SK-N-SH (cell line): ENCODE measurements at regions not wholly inside any gene's neighbourhood (a gene's known extent, or its start where the extent isn't known, plus 50 kb on each side); places are given as distances from the start of the nearest gene placed in this dataset.
A peak's percentile ranks its signal among the peaks of the same experiment; 100 is the strongest.

Source experiments
- CTCF ChIA-PET: fragments of 300-600, 350-600 bp; formaldehyde crosslinking; extraction: SDS; loops from one replicate; lab custom pipeline; 2021; lab: Yijun Ruan, JAX
- POLR2A ChIA-PET: fragments of 350-600 bp; sonication (Branson Sonifier 250); formaldehyde crosslinking; extraction: SDS; loops from one replicate; lab custom pipeline; 2020; ENCODE audit warnings: antibody characterized with exemption, inconsistent platforms; lab: Yijun Ruan, JAX
- DNase-seq: peaks from one replicate; pipeline ENCODE4 v3.0.0; 2012
- H2AFZ ChIP-seq: fragments of 200-600 bp; sonication (generic); 2 replicates; pipeline ENCODE4 v1.8.1; 2016; ENCODE audit warnings: antibody characterized with exemption, mild to moderate bottlenecking, low read depth
- H3F3A ChIP-seq: fragments of 200-600 bp; sonication (generic); replicated peaks from 2 replicates; pipeline ENCODE3; 2016; ENCODE audit warnings: antibody characterized with exemption, mild to moderate bottlenecking; ENCODE audit not compliant: insufficient read depth
- H3K27ac ChIP-seq, 2 experiments: fragments of 200-500 bp in 1 of 2; fragments of 200-600 bp in 1 of 2; sonication (Bioruptor generic) in 1 of 2; sonication (generic), shearing (Covaris generic) in 1 of 2; 2 replicates each; pipeline versions ENCODE4 v1.5.1 to v1.6.1; 2014 to 2016; ENCODE audit warnings: low read depth in 2 of 2, inconsistent platforms in 1 of 2, low read length in 1 of 2, mild to moderate bottlenecking in 1 of 2, mixed read lengths in 1 of 2
- H3K27me3 ChIP-seq: fragments of 200-600 bp; sonication (generic), shearing (Covaris generic); 2 replicates; pipeline ENCODE4 v1.6.1; 2016; ENCODE audit warnings: mixed run types; ENCODE audit not compliant: insufficient read depth
- H3K36me3 ChIP-seq, 2 experiments: fragments of 200-500 bp in 1 of 2; fragments of 200-600 bp in 1 of 2; sonication (Bioruptor generic) in 1 of 2; sonication (generic) in 1 of 2; replicated peaks in 1 of 2; 2 replicates each; pipeline versions ENCODE3 to v1.5.1; 2014 to 2016; ENCODE audit warnings: low read length in 1 of 2, mild to moderate bottlenecking in 1 of 2; ENCODE audit not compliant: insufficient read depth in 2 of 2, control insufficient read depth in 1 of 2
- H3K4me1 ChIP-seq, 2 experiments: fragments of 200-500 bp in 1 of 2; fragments of 200-600 bp in 1 of 2; sonication (Bioruptor generic) in 1 of 2; sonication (generic), shearing (Covaris generic) in 1 of 2; 2 replicates each; pipeline versions ENCODE4 v1.5.1 to v1.6.1; 2014 to 2016; ENCODE audit warnings: low read depth in 1 of 2, low read length in 1 of 2, mixed run types in 1 of 2; ENCODE audit not compliant: insufficient read depth in 2 of 2, control insufficient read depth in 1 of 2
- H3K4me2 ChIP-seq: fragments of 200-600 bp; sonication (generic), shearing (Covaris generic); 2 replicates; pipeline ENCODE4 v1.6.1; 2017; ENCODE audit warnings: mixed run types
- H3K4me3 ChIP-seq, 2 experiments: fragments of 200-500 bp in 1 of 2; fragments of 200-600 bp in 1 of 2; sonication (Bioruptor generic) in 1 of 2; sonication (generic), shearing (Covaris generic) in 1 of 2; 2 replicates each; pipeline versions ENCODE4 v1.5.1 to v1.8.1; 2014 to 2016; ENCODE audit warnings: low read depth in 2 of 2, inconsistent platforms in 1 of 2, low read length in 1 of 2, mild to moderate bottlenecking in 1 of 2, mixed read lengths in 1 of 2, moderate library complexity in 1 of 2
- H3K79me2 ChIP-seq: fragments of 200-600 bp; sonication (generic); 2 replicates; pipeline ENCODE4 v1.8.1; 2017; ENCODE audit warnings: mild to moderate bottlenecking; ENCODE audit not compliant: insufficient read depth
- H3K9ac ChIP-seq: fragments of 200-600 bp; sonication (generic); 2 replicates; pipeline ENCODE4 v1.6.1; 2017; ENCODE audit warnings: mixed run types
- H3K9me2 ChIP-seq: fragments of 200-600 bp; sonication (generic); 2 replicates; pipeline ENCODE4 v1.6.1; 2017; ENCODE audit warnings: mixed run types
- H3K9me3 ChIP-seq: fragments of 200-600 bp; sonication (generic); 2 replicates; pipeline ENCODE4 v1.6.1; 2017; ENCODE audit warnings: mixed run types, mild to moderate bottlenecking, moderate library complexity
- H4K20me1 ChIP-seq: fragments of 200-600 bp; sonication (generic); 2 replicates; pipeline ENCODE4 v1.6.1; 2017; ENCODE audit warnings: mild to moderate bottlenecking, mixed run types; ENCODE audit not compliant: insufficient read depth
- CTCF ChIP-seq: fragments of 200-600 bp; sonication (generic); IDR thresholded peaks from 2 replicates; pipeline ENCODE4 v1.6.1; 2017; ENCODE audit warnings: antibody characterized with exemption, mild to moderate bottlenecking, moderate library complexity
- ELF1 ChIP-seq: IDR thresholded peaks from 2 replicates; pipeline ENCODE4 v1.4.0; 2012
- FOXM1 ChIP-seq: IDR thresholded peaks from 2 replicates; pipeline ENCODE4 v1.4.0; 2012; ENCODE audit warnings: low read depth, mild to moderate bottlenecking
- GABPA ChIP-seq: IDR thresholded peaks from 2 replicates; pipeline ENCODE4 v1.4.0; 2012; ENCODE audit warnings: low read depth, mild to moderate bottlenecking
- GATA2 ChIP-seq: sonication (generic); formaldehyde crosslinking; IDR thresholded peaks from 2 replicates; pipeline ENCODE4 v1.5.0; 2020; ENCODE audit warnings: mild to moderate bottlenecking, missing genetic modification reagents
- JUND ChIP-seq: IDR thresholded peaks from 2 replicates; pipeline ENCODE4 v1.4.0; 2012
- MAX ChIP-seq: IDR thresholded peaks from 2 replicates; pipeline ENCODE4 v1.4.0; 2012; ENCODE audit warnings: low read depth
- NRF1 ChIP-seq: IDR thresholded peaks from 2 replicates; pipeline ENCODE4 v1.6.1; 2012; ENCODE audit warnings: low read depth, mild to moderate bottlenecking, low read length
- RAD21 ChIP-seq: IDR thresholded peaks from 2 replicates; pipeline ENCODE4 v1.6.1; 2012; ENCODE audit warnings: mild to moderate bottlenecking, low read length
- RCOR1 ChIP-seq: fragments of 150-350 bp; IDR thresholded peaks from 2 replicates; pipeline ENCODE4 v1.6.1; 2017; ENCODE audit warnings: antibody characterized with exemption, low read length
- REST ChIP-seq: IDR thresholded peaks from 2 replicates; pipeline ENCODE4 v1.6.1; 2012; ENCODE audit warnings: mild to moderate bottlenecking, low read depth, low read length, moderate library complexity
- RFX5 ChIP-seq: IDR thresholded peaks from 2 replicates; pipeline ENCODE4 v1.6.1; 2012; ENCODE audit warnings: mild to moderate bottlenecking, improper control_type of control experiment, low read length
- RXRA ChIP-seq: IDR thresholded peaks from 2 replicates; pipeline ENCODE4 v1.4.0; 2012; ENCODE audit warnings: low read depth, mild to moderate bottlenecking, borderline replicate concordance
- SMC3 ChIP-seq: IDR thresholded peaks from 2 replicates; pipeline ENCODE4 v1.6.1; 2012; ENCODE audit warnings: low read depth, low read length, improper control_type of control experiment
- TAF1 ChIP-seq: IDR thresholded peaks from 2 replicates; pipeline ENCODE4 v1.6.1; 2012; ENCODE audit warnings: low read depth, mild to moderate bottlenecking, low read length, moderate library complexity, borderline replicate concordance
- TEAD4 ChIP-seq: IDR thresholded peaks from 2 replicates; pipeline ENCODE4 v1.4.0; 2012; ENCODE audit warnings: mild to moderate bottlenecking, borderline replicate concordance; ENCODE audit not compliant: insufficient read depth
- USF2 ChIP-seq: fragments of 150-350 bp; IDR thresholded peaks from 2 replicates; pipeline ENCODE4 v1.6.1; 2017; ENCODE audit warnings: antibody characterized with exemption, low read length, low read depth, borderline replicate concordance
- WGBS: methylation state at CpG from one replicate; pipeline ENCODE4 v1.1.6; 2017; ENCODE audit warnings: low lambda C conversion rate; 5-methylcytosine and 5-hydroxymethylcytosine counted together

GRCh38 chr15:97234851-97235610, 725.5 kb upstream of the ARRDC4 start:
- 23% methylated on average over 9 of the region's 9 CpGs for WGBS
- H3K27ac ChIP-seq: no peak overlapping the region
- ChIA-PET POLR2A (no interaction called here), CTCF (interaction anchor here (0.7 to 2.4 kb wide), 11 partner anchors 10 to 1975 kb away, joined by 3 to 15 read pairs (median 4); no protein-coding TSS in a partner anchor)
- H3K4me1 ChIP-seq: peaks cover 0 to 8% of the 10 kb centered on the region in 2 experiments; a peak in 1 of 4 replicates
- no peak overlapping the region; a peak in 1 of 4 replicates for H3K4me3 ChIP-seq
- no peaks in the 10 kb centered on the region for H3K27me3 ChIP-seq
- no peaks in the 10 kb centered on the region for H4K20me1 ChIP-seq
- no peaks in the 10 kb centered on the region for H3K9me2 ChIP-seq
- no peak overlapping the region for H2AFZ ChIP-seq
- no peak overlapping the region for H3K4me2 ChIP-seq
- no peaks in the 10 kb centered on the region for H3K79me2 ChIP-seq
- TF ChIP-seq CTCF (peak; percentile 90), REST (no peak), FOXM1 (no peak), GATA2 (CRISPR knock-in tag) (no peak), TEAD4 (no peak), TAF1 (no peak), JUND (no peak), RAD21 (peak; percentile 78), MAX (no peak), GABPA (no peak), ELF1 (no peak), SMC3 (peak; percentile 53), USF2 (no peak), NRF1 (no peak), RXRA (no peak), RCOR1 (no peak), RFX5 (no peak)
- H3K9ac ChIP-seq: no peak overlapping the region
- no peaks in the 10 kb centered on the region for H3F3A ChIP-seq
- peak; percentile 47 for DNase-seq
- H3K9me3 ChIP-seq: no peaks in the 10 kb centered on the region
- no peaks in the 10 kb centered on the region for H3K36me3 ChIP-seq
